H9 (cell line): ENCODE measurements at regions not wholly inside any gene's neighbourhood (a gene's known extent, or its start where the extent isn't known, plus 50 kb on each side); places are given as distances from the start of the nearest gene placed in this dataset.

Experiments used
- DNase-seq: peaks from one replicate; pipeline ENCODE4 v3.0.0-alpha.2; 2017
- H2AFZ ChIP-seq: one replicate; pipeline ENCODE4 v1.6.1; 2013; ENCODE audit warnings: mild to moderate bottlenecking, low read length, control low read depth, moderate library complexity
- H2AK5ac ChIP-seq: 2 replicates; pipeline ENCODE4 v1.6.1; 2013; ENCODE audit warnings: low read length, control low read depth, mixed read lengths; ENCODE audit not compliant: insufficient read length
- H2BK120ac ChIP-seq: one replicate; pipeline ENCODE4 v1.6.1; 2013; ENCODE audit warnings: low read depth, mild to moderate bottlenecking, low read length, control low read depth, inconsistent platforms; ENCODE audit not compliant: poor library complexity, severe bottlenecking
- H2BK12ac ChIP-seq: 2 replicates; pipeline ENCODE4 v1.6.1; 2013; ENCODE audit warnings: low read length, control low read depth, mixed read lengths, low read depth; ENCODE audit not compliant: insufficient read length
- H2BK15ac ChIP-seq: 2 replicates; pipeline ENCODE4 v1.6.1; 2013; ENCODE audit warnings: low read depth, low read length, control low read depth
- H2BK20ac ChIP-seq: one replicate; pipeline ENCODE4 v1.6.1; 2013; ENCODE audit warnings: low read depth, mild to moderate bottlenecking, low read length, control low read depth, inconsistent platforms; ENCODE audit not compliant: poor library complexity, severe bottlenecking
- H2BK5ac ChIP-seq: 2 replicates; pipeline ENCODE4 v1.6.1; 2013; ENCODE audit warnings: low read length, control low read depth, mixed read lengths; ENCODE audit not compliant: insufficient read length
- H3K14ac ChIP-seq: 2 replicates; pipeline ENCODE4 v1.6.1; 2013; ENCODE audit warnings: low read length, control low read depth; ENCODE audit not compliant: insufficient read depth
- H3K18ac ChIP-seq: 2 replicates; pipeline ENCODE4 v1.6.1; 2013; ENCODE audit warnings: low read depth, mild to moderate bottlenecking, mixed read lengths, low read length, control low read depth; ENCODE audit not compliant: insufficient read length
- H3K23ac ChIP-seq: 2 replicates; pipeline ENCODE4 v1.6.1; 2013; ENCODE audit warnings: low read length, control low read depth, mixed read lengths, low read depth; ENCODE audit not compliant: insufficient read length
- H3K23me2 ChIP-seq: 2 replicates; pipeline ENCODE4 v1.6.1; 2013; ENCODE audit warnings: low read depth, mild to moderate bottlenecking, mixed read lengths, low read length, control low read depth; ENCODE audit not compliant: insufficient read length, poor library complexity, severe bottlenecking
- H3K27ac ChIP-seq: 2 replicates; pipeline ENCODE4 v1.5.1; 2013; ENCODE audit warnings: low read length, control low read depth, mixed read lengths, low read depth; ENCODE audit not compliant: insufficient read length
- H3K27me3 ChIP-seq: 2 replicates; pipeline ENCODE4 v1.6.1; 2013; ENCODE audit warnings: low read length, control low read depth, inconsistent platforms; ENCODE audit not compliant: insufficient read depth
- H3K4ac ChIP-seq: 2 replicates; pipeline ENCODE4 v1.6.1; 2013; ENCODE audit warnings: low read depth, mild to moderate bottlenecking, control low read depth, inconsistent platforms, low read length, moderate library complexity
- H3K4me1 ChIP-seq: 2 replicates; pipeline ENCODE4 v1.6.1; 2013; ENCODE audit warnings: low read length, control low read depth, inconsistent platforms; ENCODE audit not compliant: insufficient read depth
- H3K4me2 ChIP-seq: 2 replicates; pipeline ENCODE4 v1.6.1; 2013; ENCODE audit warnings: low read length, control low read depth, mixed read lengths; ENCODE audit not compliant: insufficient read length, insufficient read depth
- H3K56ac ChIP-seq: 2 replicates; pipeline ENCODE4 v1.6.1; 2013; ENCODE audit warnings: low read depth, mild to moderate bottlenecking, mixed read lengths, low read length, control low read depth; ENCODE audit not compliant: insufficient read length
- H3K79me1 ChIP-seq: 2 replicates; pipeline ENCODE4 v1.6.1; 2013; ENCODE audit warnings: low read depth, mild to moderate bottlenecking, moderate library complexity, low read length, control low read depth, inconsistent platforms; ENCODE audit not compliant: insufficient read depth, poor library complexity, severe bottlenecking
- H3K79me2 ChIP-seq: 2 replicates; pipeline ENCODE4 v1.6.1; 2013; ENCODE audit warnings: low read length, control low read depth, inconsistent platforms; ENCODE audit not compliant: insufficient read depth
- H3K9ac ChIP-seq: 2 replicates; pipeline ENCODE4 v1.6.1; 2013; ENCODE audit warnings: low read length, control low read depth, mixed read lengths; ENCODE audit not compliant: insufficient read length; ENCODE audit errors: extremely low read depth
- H3K9me3 ChIP-seq: one replicate; pipeline ENCODE4 v1.6.1; 2013; ENCODE audit warnings: low read depth, low read length, inconsistent platforms; ENCODE audit not compliant: control insufficient read depth
- H3T11ph ChIP-seq: one replicate; pipeline ENCODE4 v1.6.1; 2013; ENCODE audit warnings: mild to moderate bottlenecking, low read length, control low read depth, inconsistent platforms
- H4K20me1 ChIP-seq: one replicate; pipeline ENCODE4 v1.6.1; 2013; ENCODE audit not compliant: control insufficient read depth, insufficient read length, insufficient read depth
- H4K5ac ChIP-seq: 2 replicates; pipeline ENCODE4 v1.6.1; 2013; ENCODE audit warnings: low read depth, mild to moderate bottlenecking, mixed read lengths, low read length, control low read depth; ENCODE audit not compliant: insufficient read length
- H4K8ac ChIP-seq: replicated peaks from 2 replicates; pipeline ENCODE4 v1.6.1; 2013; ENCODE audit warnings: low read length, control low read depth, mixed read lengths, low read depth; ENCODE audit not compliant: insufficient read length
- H4K91ac ChIP-seq: 2 replicates; pipeline ENCODE4 v1.6.1; 2013; ENCODE audit warnings: low read depth, mild to moderate bottlenecking, moderate library complexity, mixed read lengths, low read length, control low read depth; ENCODE audit not compliant: insufficient read length
- H3K27ac Mint-ChIP-seq, 3 experiments: 2 replicates in 2 of 3; 3 replicates in 1 of 3; pipeline ENCODE4 v1.8.0; 2020 to 2021; ENCODE audit warnings: mixed read lengths in 3 of 3, mild to moderate bottlenecking in 1 of 3, moderate library complexity in 1 of 3
- H3K27me3 Mint-ChIP-seq: 2 replicates; pipeline ENCODE4 v1.8.0; 2021; ENCODE audit warnings: low read depth, mild to moderate bottlenecking, moderate library complexity, mixed read lengths
- H3K36me3 Mint-ChIP-seq, 3 experiments: 2 replicates in 2 of 3; 3 replicates in 1 of 3; pipeline ENCODE4 v1.8.0; 2020 to 2021; ENCODE audit warnings: low read depth in 3 of 3, mixed read lengths in 3 of 3; ENCODE audit not compliant: insufficient read depth in 1 of 3
- H3K4me1 Mint-ChIP-seq, 2 experiments: 2 replicates each; pipeline ENCODE4 v1.8.0; 2020; ENCODE audit warnings: mixed read lengths in 2 of 2
- H3K4me3 Mint-ChIP-seq, 2 experiments: 2 replicates in 1 of 2; 3 replicates in 1 of 2; pipeline ENCODE4 v1.8.0; 2020 to 2021; ENCODE audit warnings: mild to moderate bottlenecking in 2 of 2, mixed read lengths in 2 of 2, moderate library complexity in 1 of 2
- H3K9me3 Mint-ChIP-seq, 2 experiments: 2 replicates in 1 of 2; 3 replicates in 1 of 2; pipeline ENCODE4 v1.8.0; 2020; ENCODE audit warnings: mild to moderate bottlenecking in 2 of 2, mixed read lengths in 2 of 2, moderate library complexity in 1 of 2
- WGBS: extraction: QIAGEN DNeasy Blood & Tissue Kit; methylation state at CpG from one replicate; pipeline ENCODE4 v1.1.7; 2013; ENCODE audit warnings: missing lambda C conversion rate, low lambda C conversion rate, mixed read lengths; ENCODE audit not compliant: insufficient read length; ENCODE audit errors: extremely low coverage; 5-methylcytosine and 5-hydroxymethylcytosine counted together
- TF ChIP-seq, protein P1 (sequence below): fragments of 200-600 bp; sonication (generic); conservative IDR thresholded peaks from 3 replicates; pipeline ENCODE4 v1.8.0; 2021; ENCODE audit warnings: antibody characterized with exemption, mild to moderate bottlenecking

DNA sequence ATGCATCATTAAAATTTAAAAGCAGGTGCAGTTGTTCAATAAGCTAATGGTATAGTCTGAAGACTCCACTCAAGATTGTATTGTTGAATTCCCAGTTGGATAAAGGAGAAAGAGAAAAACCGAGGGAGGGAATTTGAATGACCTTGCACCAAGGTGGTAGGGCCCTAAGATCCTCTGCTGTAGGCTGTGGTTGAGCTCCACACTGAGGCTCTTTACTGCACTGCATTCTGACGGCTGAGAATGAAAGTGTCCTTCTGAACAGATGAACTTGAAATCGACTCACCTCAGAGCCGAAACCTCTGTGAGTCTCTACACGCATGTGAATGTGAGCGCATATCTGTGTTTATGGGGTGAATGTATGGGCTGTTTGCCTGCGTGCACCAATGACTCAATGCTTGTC, 388.9 kb upstream of the DACH1 start:
- Histone ChIP-seq H4K20me1 (no peaks in the 10 kb centered on the region), H3K14ac (no peak overlapping the region), H4K5ac (no peak overlapping the region), H3K27me3 (no peaks in the 10 kb centered on the region), H3K23ac (no peak overlapping the region), H2AK5ac (no peak overlapping the region), H4K8ac (no peak overlapping the region), H3K9me3 (no peaks in the 10 kb centered on the region), H3K4me1 (no peaks in the 10 kb centered on the region), H3K9ac (no peak overlapping the region), H3K18ac (no peak overlapping the region), H2BK120ac (no peak overlapping the region), H3K56ac (no peak overlapping the region), H2AFZ (no peak overlapping the region), H2BK5ac (no peak overlapping the region), H3K27ac (no peak overlapping the region), H3K79me1 (no peaks in the 10 kb centered on the region), H2BK15ac (no peak overlapping the region), H3K4me2 (no peak overlapping the region), H3K79me2 (no peaks in the 10 kb centered on the region), H4K91ac (no peak overlapping the region), H2BK20ac (no peak overlapping the region), H2BK12ac (no peak overlapping the region), H3T11ph (no peak overlapping the region), H3K23me2 (no peaks in the 10 kb centered on the region), H3K4ac (no peak overlapping the region)
- H3K36me3 Mint-ChIP-seq, result no peaks in the 10 kb centered on the region
- DNase-seq, result peak; percentile 75
- TF ChIP-seq, protein P1, sequence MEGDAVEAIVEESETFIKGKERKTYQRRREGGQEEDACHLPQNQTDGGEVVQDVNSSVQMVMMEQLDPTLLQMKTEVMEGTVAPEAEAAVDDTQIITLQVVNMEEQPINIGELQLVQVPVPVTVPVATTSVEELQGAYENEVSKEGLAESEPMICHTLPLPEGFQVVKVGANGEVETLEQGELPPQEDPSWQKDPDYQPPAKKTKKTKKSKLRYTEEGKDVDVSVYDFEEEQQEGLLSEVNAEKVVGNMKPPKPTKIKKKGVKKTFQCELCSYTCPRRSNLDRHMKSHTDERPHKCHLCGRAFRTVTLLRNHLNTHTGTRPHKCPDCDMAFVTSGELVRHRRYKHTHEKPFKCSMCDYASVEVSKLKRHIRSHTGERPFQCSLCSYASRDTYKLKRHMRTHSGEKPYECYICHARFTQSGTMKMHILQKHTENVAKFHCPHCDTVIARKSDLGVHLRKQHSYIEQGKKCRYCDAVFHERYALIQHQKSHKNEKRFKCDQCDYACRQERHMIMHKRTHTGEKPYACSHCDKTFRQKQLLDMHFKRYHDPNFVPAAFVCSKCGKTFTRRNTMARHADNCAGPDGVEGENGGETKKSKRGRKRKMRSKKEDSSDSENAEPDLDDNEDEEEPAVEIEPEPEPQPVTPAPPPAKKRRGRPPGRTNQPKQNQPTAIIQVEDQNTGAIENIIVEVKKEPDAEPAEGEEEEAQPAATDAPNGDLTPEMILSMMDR, result peak; percentile 82
- H3K27me3 Mint-ChIP-seq, result no peaks in the 10 kb centered on the region; the same call in 1 of the 2 replicates
- WGBS, result no CpG with 5 or more reads among the region's 7 CpGs
- no peak overlapping the region for H3K4me3 Mint-ChIP-seq
- H3K27ac Mint-ChIP-seq, result no peak overlapping the region
- peaks cover 10 to 11% of the 10 kb centered on the region in 2 experiments for H3K4me1 Mint-ChIP-seq
- H3K9me3 Mint-ChIP-seq, result no peaks in the 10 kb centered on the region
